H9 (cell line): ENCODE measurements at regions not wholly inside any gene's neighbourhood (a gene's known extent, or its start where the extent isn't known, plus 50 kb on each side); places are given as distances from the start of the nearest gene placed in this dataset.

Experiments used
- DNase-seq: peaks from one replicate; pipeline ENCODE4 v3.0.0-alpha.2; 2017
- H2AFZ ChIP-seq: one replicate; pipeline ENCODE4 v1.6.1; 2013; ENCODE audit warnings: mild to moderate bottlenecking, low read length, control low read depth, moderate library complexity
- H2AK5ac ChIP-seq: 2 replicates; pipeline ENCODE4 v1.6.1; 2013; ENCODE audit warnings: low read length, control low read depth, mixed read lengths; ENCODE audit not compliant: insufficient read length
- H2BK120ac ChIP-seq: one replicate; pipeline ENCODE4 v1.6.1; 2013; ENCODE audit warnings: low read depth, mild to moderate bottlenecking, low read length, control low read depth, inconsistent platforms; ENCODE audit not compliant: poor library complexity, severe bottlenecking
- H2BK12ac ChIP-seq: 2 replicates; pipeline ENCODE4 v1.6.1; 2013; ENCODE audit warnings: low read length, control low read depth, mixed read lengths, low read depth; ENCODE audit not compliant: insufficient read length
- H2BK15ac ChIP-seq: 2 replicates; pipeline ENCODE4 v1.6.1; 2013; ENCODE audit warnings: low read depth, low read length, control low read depth
- H2BK20ac ChIP-seq: one replicate; pipeline ENCODE4 v1.6.1; 2013; ENCODE audit warnings: low read depth, mild to moderate bottlenecking, low read length, control low read depth, inconsistent platforms; ENCODE audit not compliant: poor library complexity, severe bottlenecking
- H2BK5ac ChIP-seq: 2 replicates; pipeline ENCODE4 v1.6.1; 2013; ENCODE audit warnings: low read length, control low read depth, mixed read lengths; ENCODE audit not compliant: insufficient read length
- H3K14ac ChIP-seq: 2 replicates; pipeline ENCODE4 v1.6.1; 2013; ENCODE audit warnings: low read length, control low read depth; ENCODE audit not compliant: insufficient read depth
- H3K18ac ChIP-seq: 2 replicates; pipeline ENCODE4 v1.6.1; 2013; ENCODE audit warnings: low read depth, mild to moderate bottlenecking, mixed read lengths, low read length, control low read depth; ENCODE audit not compliant: insufficient read length
- H3K23ac ChIP-seq: 2 replicates; pipeline ENCODE4 v1.6.1; 2013; ENCODE audit warnings: low read length, control low read depth, mixed read lengths, low read depth; ENCODE audit not compliant: insufficient read length
- H3K23me2 ChIP-seq: 2 replicates; pipeline ENCODE4 v1.6.1; 2013; ENCODE audit warnings: low read depth, mild to moderate bottlenecking, mixed read lengths, low read length, control low read depth; ENCODE audit not compliant: insufficient read length, poor library complexity, severe bottlenecking
- H3K27ac ChIP-seq: 2 replicates; pipeline ENCODE4 v1.5.1; 2013; ENCODE audit warnings: low read length, control low read depth, mixed read lengths, low read depth; ENCODE audit not compliant: insufficient read length
- H3K27me3 ChIP-seq: 2 replicates; pipeline ENCODE4 v1.6.1; 2013; ENCODE audit warnings: low read length, control low read depth, inconsistent platforms; ENCODE audit not compliant: insufficient read depth
- H3K4ac ChIP-seq: 2 replicates; pipeline ENCODE4 v1.6.1; 2013; ENCODE audit warnings: low read depth, mild to moderate bottlenecking, control low read depth, inconsistent platforms, low read length, moderate library complexity
- H3K4me1 ChIP-seq: 2 replicates; pipeline ENCODE4 v1.6.1; 2013; ENCODE audit warnings: low read length, control low read depth, inconsistent platforms; ENCODE audit not compliant: insufficient read depth
- H3K4me2 ChIP-seq: 2 replicates; pipeline ENCODE4 v1.6.1; 2013; ENCODE audit warnings: low read length, control low read depth, mixed read lengths; ENCODE audit not compliant: insufficient read length, insufficient read depth
- H3K56ac ChIP-seq: 2 replicates; pipeline ENCODE4 v1.6.1; 2013; ENCODE audit warnings: low read depth, mild to moderate bottlenecking, mixed read lengths, low read length, control low read depth; ENCODE audit not compliant: insufficient read length
- H3K79me1 ChIP-seq: 2 replicates; pipeline ENCODE4 v1.6.1; 2013; ENCODE audit warnings: low read depth, mild to moderate bottlenecking, moderate library complexity, low read length, control low read depth, inconsistent platforms; ENCODE audit not compliant: insufficient read depth, poor library complexity, severe bottlenecking
- H3K79me2 ChIP-seq: 2 replicates; pipeline ENCODE4 v1.6.1; 2013; ENCODE audit warnings: low read length, control low read depth, inconsistent platforms; ENCODE audit not compliant: insufficient read depth
- H3K9ac ChIP-seq: 2 replicates; pipeline ENCODE4 v1.6.1; 2013; ENCODE audit warnings: low read length, control low read depth, mixed read lengths; ENCODE audit not compliant: insufficient read length; ENCODE audit errors: extremely low read depth
- H3K9me3 ChIP-seq: one replicate; pipeline ENCODE4 v1.6.1; 2013; ENCODE audit warnings: low read depth, low read length, inconsistent platforms; ENCODE audit not compliant: control insufficient read depth
- H3T11ph ChIP-seq: one replicate; pipeline ENCODE4 v1.6.1; 2013; ENCODE audit warnings: mild to moderate bottlenecking, low read length, control low read depth, inconsistent platforms
- H4K20me1 ChIP-seq: one replicate; pipeline ENCODE4 v1.6.1; 2013; ENCODE audit not compliant: control insufficient read depth, insufficient read length, insufficient read depth
- H4K5ac ChIP-seq: 2 replicates; pipeline ENCODE4 v1.6.1; 2013; ENCODE audit warnings: low read depth, mild to moderate bottlenecking, mixed read lengths, low read length, control low read depth; ENCODE audit not compliant: insufficient read length
- H4K8ac ChIP-seq: replicated peaks from 2 replicates; pipeline ENCODE4 v1.6.1; 2013; ENCODE audit warnings: low read length, control low read depth, mixed read lengths, low read depth; ENCODE audit not compliant: insufficient read length
- H4K91ac ChIP-seq: 2 replicates; pipeline ENCODE4 v1.6.1; 2013; ENCODE audit warnings: low read depth, mild to moderate bottlenecking, moderate library complexity, mixed read lengths, low read length, control low read depth; ENCODE audit not compliant: insufficient read length
- H3K27ac Mint-ChIP-seq, 3 experiments: 2 replicates in 2 of 3; 3 replicates in 1 of 3; pipeline ENCODE4 v1.8.0; 2020 to 2021; ENCODE audit warnings: mixed read lengths in 3 of 3, mild to moderate bottlenecking in 1 of 3, moderate library complexity in 1 of 3
- H3K27me3 Mint-ChIP-seq: 2 replicates; pipeline ENCODE4 v1.8.0; 2021; ENCODE audit warnings: low read depth, mild to moderate bottlenecking, moderate library complexity, mixed read lengths
- H3K36me3 Mint-ChIP-seq, 3 experiments: 2 replicates in 2 of 3; 3 replicates in 1 of 3; pipeline ENCODE4 v1.8.0; 2020 to 2021; ENCODE audit warnings: low read depth in 3 of 3, mixed read lengths in 3 of 3; ENCODE audit not compliant: insufficient read depth in 1 of 3
- H3K4me1 Mint-ChIP-seq, 2 experiments: 2 replicates each; pipeline ENCODE4 v1.8.0; 2020; ENCODE audit warnings: mixed read lengths in 2 of 2
- H3K4me3 Mint-ChIP-seq, 2 experiments: 2 replicates in 1 of 2; 3 replicates in 1 of 2; pipeline ENCODE4 v1.8.0; 2020 to 2021; ENCODE audit warnings: mild to moderate bottlenecking in 2 of 2, mixed read lengths in 2 of 2, moderate library complexity in 1 of 2
- H3K9me3 Mint-ChIP-seq, 2 experiments: 2 replicates in 1 of 2; 3 replicates in 1 of 2; pipeline ENCODE4 v1.8.0; 2020; ENCODE audit warnings: mild to moderate bottlenecking in 2 of 2, mixed read lengths in 2 of 2, moderate library complexity in 1 of 2
- CTCF ChIP-seq: fragments of 200-600 bp; sonication (generic); conservative IDR thresholded peaks from 3 replicates; pipeline ENCODE4 v1.8.0; 2021; ENCODE audit warnings: antibody characterized with exemption, mild to moderate bottlenecking
- WGBS: extraction: QIAGEN DNeasy Blood & Tissue Kit; methylation state at CpG from one replicate; pipeline ENCODE4 v1.1.7; 2013; ENCODE audit warnings: missing lambda C conversion rate, low lambda C conversion rate, mixed read lengths; ENCODE audit not compliant: insufficient read length; ENCODE audit errors: extremely low coverage; 5-methylcytosine and 5-hydroxymethylcytosine counted together

- Histone ChIP-seq H3K9ac (no peak overlapping the region), H4K8ac (no peak overlapping the region), H2BK12ac (no peak overlapping the region), H3K18ac (no peak overlapping the region), H2AFZ (no peak overlapping the region), H3K14ac (no peak overlapping the region), H2BK15ac (no peak overlapping the region), H3K4me1 (no peaks in the 10 kb centered on the region; the same call in 1 of the 2 replicates), H3K9me3 (no peaks in the 10 kb centered on the region), H3T11ph (no peak overlapping the region), H3K27me3 (no peaks in the 10 kb centered on the region), H3K23ac (no peak overlapping the region), H3K56ac (no peak overlapping the region), H2BK20ac (no peak overlapping the region), H3K79me1 (no peaks in the 10 kb centered on the region), H3K4me2 (no peak overlapping the region), H3K4ac (no peak overlapping the region), H4K20me1 (no peaks in the 10 kb centered on the region), H3K79me2 (no peaks in the 10 kb centered on the region), H2BK120ac (no peak overlapping the region), H2AK5ac (no peak overlapping the region), H2BK5ac (no peak overlapping the region), H4K91ac (no peak overlapping the region), H3K23me2 (no peaks in the 10 kb centered on the region), H4K5ac (no peak overlapping the region), H3K27ac (no peak overlapping the region)
- no peak for TF ChIP-seq CTCF
- no peaks in the 10 kb centered on the region for H3K27me3 Mint-ChIP-seq
- H3K36me3 Mint-ChIP-seq: no peaks in the 10 kb centered on the region
- no peak overlapping the region; a peak in 1 of 7 replicates for H3K27ac Mint-ChIP-seq
- WGBS: no CpG with 5 or more reads among the region's 2 CpGs
- H3K9me3 Mint-ChIP-seq: no peaks in the 10 kb centered on the region
- no peak overlapping the region for H3K4me3 Mint-ChIP-seq
- H3K4me1 Mint-ChIP-seq: peaks cover 4 to 10% of the 10 kb centered on the region in 2 experiments
- no peak for DNase-seq
Measured at GRCh38 chr2:126299469-126299976, 356.4 kb upstream of the GYPC start.
